H1 (cell line): ENCODE measurements at regions not wholly inside any gene's neighbourhood (a gene's known extent, or its start where the extent isn't known, plus 50 kb on each side); places are given as distances from the start of the nearest gene placed in this dataset.

Experiments
- CTCF ChIA-PET: fragments of 300-600 bp; sonication (Branson Sonifier 250); formaldehyde crosslinking; loops from one replicate; lab custom pipeline; 2021; ENCODE audit not compliant: partially characterized antibody; lab: Charles Lee
- POLR2A ChIA-PET: fragments of 300-600 bp; sonication (Branson Sonifier 250); formaldehyde crosslinking; loops from one replicate; lab custom pipeline; 2021; ENCODE audit warnings: inconsistent platforms; ENCODE audit not compliant: partially characterized antibody; lab: Charles Lee
- DNase-seq, 2 experiments: peaks; one replicate each; pipeline versions ENCODE4 v3.0.0 to v3.0.0-alpha.2; 2010 to 2022; ENCODE audit warnings: low spot score in 2 of 2, low read depth in 1 of 2, mixed read lengths in 1 of 2
- FAIRE-seq: peaks from 2 replicates; lab custom pipeline; 2011; peaks lifted over from hg19 to GRCh38; lab: Jason Lieb, UNC
- H2AFZ ChIP-seq: 2 replicates; pipeline ENCODE4 v1.8.1; 2012; ENCODE audit warnings: low read length, inconsistent platforms
- H2AK5ac ChIP-seq: 2 replicates; pipeline ENCODE4 v1.6.1; 2013; ENCODE audit warnings: low read depth, low read length
- H2BK120ac ChIP-seq: replicated peaks from 2 replicates; pipeline ENCODE3; 2013; ENCODE audit warnings: low read depth, low read length, inconsistent platforms
- H2BK12ac ChIP-seq: 2 replicates; pipeline ENCODE4 v1.6.1; 2013; ENCODE audit warnings: low read depth, low read length
- H2BK15ac ChIP-seq: 2 replicates; pipeline ENCODE4 v1.6.1; 2013; ENCODE audit warnings: low read length
- H2BK20ac ChIP-seq: 2 replicates; pipeline ENCODE4 v1.6.1; 2013; ENCODE audit warnings: low read length
- H2BK5ac ChIP-seq: 2 replicates; pipeline ENCODE4 v1.6.1; 2013; ENCODE audit warnings: low read depth, low read length
- H3K14ac ChIP-seq: 2 replicates; pipeline ENCODE4 v1.6.1; 2013; ENCODE audit warnings: inconsistent platforms; ENCODE audit not compliant: insufficient read length
- H3K18ac ChIP-seq: 2 replicates; pipeline ENCODE4 v1.6.1; 2013; ENCODE audit warnings: low read length; ENCODE audit errors: extremely low read depth
- H3K23ac ChIP-seq: 2 replicates; pipeline ENCODE4 v1.6.1; 2013; ENCODE audit warnings: inconsistent platforms; ENCODE audit not compliant: insufficient read length
- H3K23me2 ChIP-seq: 2 replicates; pipeline ENCODE4 v1.6.1; 2013; ENCODE audit warnings: low read depth, low read length
- H3K27ac ChIP-seq: 2 replicates; pipeline ENCODE4 v1.6.1; 2011; ENCODE audit warnings: low read depth, low read length, inconsistent platforms
- H3K27me3 ChIP-seq, 4 experiments: replicated peaks in 1 of 4; 1 replicate in 1 of 4; 2 replicates in 3 of 4; pipeline versions ENCODE4 v1.6.1 to v1.8.1; 2011 to 2013; ENCODE audit warnings: low read length in 3 of 4, mild to moderate bottlenecking in 3 of 4, inconsistent platforms in 2 of 4, mixed read lengths in 2 of 4, moderate library complexity in 1 of 4; ENCODE audit not compliant: control insufficient read depth in 3 of 4, insufficient read depth in 3 of 4; ENCODE audit errors: extremely low read depth in 1 of 4
- H3K36me3 ChIP-seq, 4 experiments: 2 replicates each; pipeline versions ENCODE4 v1.6.1 to v1.8.1; 2011 to 2013; ENCODE audit warnings: mild to moderate bottlenecking in 4 of 4, low read length in 3 of 4, moderate library complexity in 2 of 4, control low read depth in 1 of 4, inconsistent platforms in 1 of 4; ENCODE audit not compliant: insufficient read depth in 4 of 4, control insufficient read depth in 2 of 4
- H3K4ac ChIP-seq: replicated peaks from 2 replicates; pipeline ENCODE3; 2013; ENCODE audit warnings: low read length, low read depth, mixed read lengths, inconsistent platforms; ENCODE audit not compliant: insufficient read length
- H3K4me1 ChIP-seq, 4 experiments: replicated peaks in 1 of 4; 1 replicate in 1 of 4; 2 replicates in 3 of 4; pipeline versions ENCODE4 v1.6.1 to v1.8.1; 2011 to 2013; ENCODE audit warnings: low read length in 3 of 4, inconsistent platforms in 2 of 4, mixed read lengths in 1 of 4; ENCODE audit not compliant: insufficient read depth in 4 of 4, control insufficient read depth in 3 of 4
- H3K4me2 ChIP-seq, 2 experiments: 2 replicates each; pipeline versions ENCODE4 v1.6.1 to v1.8.1; 2011 to 2013; ENCODE audit warnings: low read depth in 2 of 2, low read length in 2 of 2, control low read depth in 1 of 2, inconsistent platforms in 1 of 2, mild to moderate bottlenecking in 1 of 2; ENCODE audit not compliant: insufficient read depth in 1 of 2
- H3K4me3 ChIP-seq, 4 experiments: fragments of 200-600, 300-600 bp in 1 of 4; sonication (generic), shearing (Covaris generic), sonication (Bioruptor Twin) in 1 of 4; 2 replicates each; pipeline versions ENCODE4 v1.5.1 to v1.8.1; 2011 to 2016; ENCODE audit warnings: low read length in 4 of 4, low read depth in 3 of 4, control low read depth in 2 of 4, inconsistent platforms in 2 of 4, mild to moderate bottlenecking in 2 of 4, mixed read lengths in 1 of 4, moderate library complexity in 1 of 4; ENCODE audit not compliant: insufficient read depth in 2 of 4; ENCODE audit errors: extremely low read depth in 1 of 4
- H3K56ac ChIP-seq: replicated peaks from 2 replicates; pipeline ENCODE3; 2013; ENCODE audit warnings: low read depth, mild to moderate bottlenecking, mixed read lengths, low read length, inconsistent platforms; ENCODE audit not compliant: insufficient read length
- H3K79me1 ChIP-seq: 2 replicates; pipeline ENCODE4 v1.6.1; 2013; ENCODE audit warnings: low read depth, low read length, control low read depth
- H3K79me2 ChIP-seq, 2 experiments: 2 replicates each; pipeline versions ENCODE4 v1.6.1 to v1.8.1; 2012 to 2013; ENCODE audit warnings: low read length in 2 of 2, mild to moderate bottlenecking in 2 of 2, inconsistent platforms in 1 of 2; ENCODE audit not compliant: insufficient read depth in 2 of 2, control insufficient read depth in 1 of 2
- H3K9ac ChIP-seq, 4 experiments: replicated peaks in 1 of 4; 1 replicate in 1 of 4; 2 replicates in 3 of 4; pipeline versions ENCODE4 v1.6.1 to v1.8.1; 2011 to 2013; ENCODE audit warnings: low read depth in 3 of 4, low read length in 3 of 4, control low read depth in 2 of 4, mild to moderate bottlenecking in 2 of 4, moderate library complexity in 2 of 4, inconsistent platforms in 1 of 4; ENCODE audit errors: extremely low read depth in 1 of 4
- H3K9me3 ChIP-seq, 2 experiments: 2 replicates each; pipeline versions ENCODE4 v1.6.1 to v1.8.1; 2012 to 2013; ENCODE audit warnings: mild to moderate bottlenecking in 2 of 2, moderate library complexity in 2 of 2, control low read depth in 1 of 2, inconsistent platforms in 1 of 2, low read depth in 1 of 2, low read length in 1 of 2, mixed read lengths in 1 of 2; ENCODE audit not compliant: insufficient read depth in 2 of 2
- H4K20me1 ChIP-seq, 2 experiments: replicated peaks in 1 of 2; 2 replicates each; pipeline versions ENCODE3 to v1.8.1; 2011 to 2013; ENCODE audit warnings: inconsistent platforms in 2 of 2, low read length in 2 of 2, mild to moderate bottlenecking in 1 of 2; ENCODE audit not compliant: insufficient read depth in 2 of 2, control insufficient read depth in 1 of 2
- H4K5ac ChIP-seq: 2 replicates; pipeline ENCODE4 v1.6.1; 2013; ENCODE audit warnings: low read length, low read depth, mixed read lengths, inconsistent platforms; ENCODE audit not compliant: insufficient read length
- H4K8ac ChIP-seq: 2 replicates; pipeline ENCODE4 v1.8.0; 2013; ENCODE audit warnings: mild to moderate bottlenecking, moderate library complexity, low read length, inconsistent platforms; ENCODE audit not compliant: insufficient read depth; ENCODE audit errors: extremely low read depth
- H4K91ac ChIP-seq: replicated peaks from 2 replicates; pipeline ENCODE3; 2013; ENCODE audit warnings: low read length, mixed read lengths, inconsistent platforms; ENCODE audit not compliant: insufficient read length
- BACH1 ChIP-seq: IDR thresholded peaks from 2 replicates; pipeline ENCODE4 v1.6.1; 2012; ENCODE audit warnings: low read length, improper control_type of control experiment
- CHD1 ChIP-seq: IDR thresholded peaks from 2 replicates; pipeline ENCODE4 v1.6.1; 2012; ENCODE audit warnings: low read depth, low read length, improper control_type of control experiment
- CREB1 ChIP-seq: IDR thresholded peaks from 2 replicates; pipeline ENCODE4 v1.6.1; 2012; ENCODE audit warnings: inconsistent platforms
- EP300 ChIP-seq, 2 experiments: IDR thresholded peaks; 1 replicate in 1 of 2; 2 replicates in 1 of 2; pipeline ENCODE4 v1.6.1; 2011 to 2012; ENCODE audit warnings: low read depth in 2 of 2, low read length in 2 of 2, mild to moderate bottlenecking in 2 of 2, borderline replicate concordance in 1 of 2, inconsistent platforms in 1 of 2, moderate library complexity in 1 of 2
- EZH2 ChIP-seq: fragments of 200-600 bp; sonication (generic); IDR thresholded peaks from 2 replicates; pipeline ENCODE4 v1.7.1; 2012; ENCODE audit warnings: low read depth, mild to moderate bottlenecking, moderate library complexity, low read length, inconsistent platforms; ENCODE audit not compliant: severe bottlenecking
- KDM4A ChIP-seq: IDR thresholded peaks from one replicate; pipeline ENCODE4 v1.7.1; 2012; ENCODE audit warnings: low read depth, mild to moderate bottlenecking, moderate library complexity, low read length, inconsistent platforms; ENCODE audit not compliant: severe bottlenecking
- MAX ChIP-seq: IDR thresholded peaks from 2 replicates; pipeline ENCODE4 v1.6.1; 2012; ENCODE audit warnings: inconsistent platforms
- NANOG ChIP-seq: IDR thresholded peaks from 2 replicates; pipeline ENCODE4 v1.6.1; 2011; ENCODE audit warnings: low read length, low read depth, mild to moderate bottlenecking, inconsistent platforms; ENCODE audit not compliant: insufficient read depth, poor library complexity, severe bottlenecking
- NRF1 ChIP-seq: IDR thresholded peaks from 2 replicates; pipeline ENCODE4 v1.6.1; 2011; ENCODE audit warnings: mild to moderate bottlenecking, low read depth, low read length, improper control_type of control experiment
- RBBP5 ChIP-seq: IDR thresholded peaks from 2 replicates; pipeline ENCODE4 v1.7.1; 2012; ENCODE audit warnings: low read depth, mild to moderate bottlenecking, inconsistent platforms, low read length, moderate library complexity, borderline replicate concordance
- RXRA ChIP-seq: IDR thresholded peaks from 2 replicates; pipeline ENCODE4 v1.6.1; 2011; ENCODE audit warnings: low read depth, mild to moderate bottlenecking, low read length, moderate library complexity; ENCODE audit not compliant: insufficient read depth
- SAP30 ChIP-seq: fragments of 300-600 bp; sonication (generic); IDR thresholded peaks from 2 replicates; pipeline ENCODE4 v1.7.1; 2012; ENCODE audit warnings: low read length, moderate library complexity, mild to moderate bottlenecking, inconsistent platforms; ENCODE audit not compliant: insufficient read depth, insufficient replicate concordance
- SP1 ChIP-seq: IDR thresholded peaks from 2 replicates; pipeline ENCODE4 v1.6.1; 2011; ENCODE audit warnings: low read depth, low read length
- TAF7 ChIP-seq: optimal IDR thresholded peaks from 2 replicates; pipeline ENCODE3; 2011; ENCODE audit warnings: low read depth, mild to moderate bottlenecking, inconsistent platforms, low read length, moderate library complexity, borderline replicate concordance
- WGBS, 2 experiments: shearing (Covaris generic) in 1 of 2; methylation state at CpG; one replicate each; pipeline versions ENCODE4 v1.1.6 to v1.1.7; 2013 to 2015; ENCODE audit warnings: low lambda C conversion rate in 2 of 2, mixed read lengths in 2 of 2, inconsistent platforms in 1 of 2, low coverage in 1 of 2, missing lambda C conversion rate in 1 of 2; ENCODE audit not compliant: insufficient replicate concordance in 2 of 2, insufficient coverage in 1 of 2, insufficient read length in 1 of 2; ENCODE audit errors: extremely low coverage in 1 of 2, missing lambda C conversion rate in 1 of 2; 5-methylcytosine and 5-hydroxymethylcytosine counted together

- Histone ChIP-seq H3K56ac (no peak overlapping the region), H3K27me3 (no peaks in the 10 kb centered on the region), H3K36me3 (no peaks in the 10 kb centered on the region), H2BK15ac (no peak overlapping the region), H4K8ac (no peak overlapping the region), H3K9me3 (no peaks in the 10 kb centered on the region), H4K20me1 (no peaks in the 10 kb centered on the region), H3K4me1 (no peaks in the 10 kb centered on the region), H2BK20ac (no peak overlapping the region), H3K23me2 (no peaks in the 10 kb centered on the region), H3K79me2 (no peaks in the 10 kb centered on the region), H3K18ac (no peak overlapping the region), H3K23ac (no peak overlapping the region), H3K4me3 (no peak overlapping the region), H3K9ac (no peak overlapping the region), H3K4ac (no peak overlapping the region), H2BK5ac (no peak overlapping the region), H2AK5ac (no peak overlapping the region), H3K27ac (no peak overlapping the region), H4K91ac (no peak overlapping the region), H3K14ac (no peak overlapping the region), H3K4me2 (no peak overlapping the region), H2BK120ac (no peak overlapping the region), H2BK12ac (no peak overlapping the region), H4K5ac (no peak overlapping the region), H2AFZ (no peak overlapping the region), H3K79me1 (no peaks in the 10 kb centered on the region)
- ChIA-PET CTCF (interaction anchor here (0.6 to 0.7 kb wide), 4 partner anchors 104 to 769 kb away, joined by 3 to 4 read pairs (median 3); no protein-coding TSS in a partner anchor), POLR2A (no interaction called here)
- no peak for FAIRE-seq
- WGBS, 2 experiments = 85% methylated on average over 5 of the region's 5 CpGs; no CpG with 5 or more reads in 1 of the 2 experiments
- no peak for DNase-seq
- TF ChIP-seq EZH2 (no peak), NANOG (no peak), MAX (no peak), RXRA (no peak), EP300 (IDR thresholded peaks at IDR 0.05; ENCODE audit: borderline replicate concordance in 1 of 2, low read depth in 2 of 2, low read length in 2 of 2) (no peak), CHD1 (no peak), TAF7 (no peak), KDM4A (no peak), BACH1 (no peak), NRF1 (no peak), RBBP5 (no peak), SP1 (no peak), CREB1 (no peak), SAP30 (no peak)
Observed at GRCh38 chr13:107070792-107071191, 502.9 kb upstream of the ARGLU1 start.
